ENCODE measurements at regions not wholly inside any gene's neighbourhood (a gene's known extent, or its start where the extent isn't known, plus 50 kb on each side); places are given as distances from the start of the nearest gene placed in this dataset.
"Not testable (repeated sequence)": the region's sequence is repeated elsewhere in the genome, so short reads cannot be mapped to it uniquely, and the experiment has no call there.

- no peak overlapping the region for H3K27ac ChIP-seq
- H3K9ac ChIP-seq, result no peak overlapping the region
- TF ChIP-seq Cebpa-rat (IDR thresholded peaks at IDR 0.05), result no peak
- H3K4me1 ChIP-seq, result no peaks in the 10 kb centered on the region
- H3K4me2 ChIP-seq, result no peak overlapping the region
- H3K9me3 ChIP-seq, result 0 out of 2 replicates have a peak, but pooled peaks cover 8% of the 10 kb centered on the region
- H4K20me1 ChIP-seq, result no peaks in the 10 kb centered on the region
- H3K4me3 ChIP-seq, result no peak overlapping the region
- H3K36me3 ChIP-seq, result no peaks in the 10 kb centered on the region
- no peaks in the 10 kb centered on the region for H3K27me3 ChIP-seq
These were observed 66.9 kb upstream of the RHOBTB1 start for GRCh38 chr10:61010863-61011262.

- H3K27me3 ChIP-seq, result peaks cover 18% of the 10 kb centered on the region
- H3K9ac ChIP-seq, H4K20me1 ChIP-seq, H3K4me1 ChIP-seq, H3K36me3 ChIP-seq, H3K27ac ChIP-seq, H3K4me3 ChIP-seq, H3K9me3 ChIP-seq, H3K4me2 ChIP-seq: not testable (repeated sequence)
These were observed 59.1 kb upstream of the RHOBTB1 start for GRCh38 chr10:61003069-61003468.

- no peaks in the 10 kb centered on the region for H3K36me3 ChIP-seq
- no peak overlapping the region for H3K9ac ChIP-seq
- H3K9me3 ChIP-seq, result no peaks in the 10 kb centered on the region
- no peak overlapping the region for H3K27ac ChIP-seq
- peak overlapping the region; percentile 61 for H3K4me3 ChIP-seq
- H3K4me2 ChIP-seq, result peak overlapping the region; percentile 83
- H4K20me1 ChIP-seq, result no peaks in the 10 kb centered on the region
- H3K27me3 ChIP-seq, result peaks cover 18% of the 10 kb centered on the region
- TF ChIP-seq Cebpa-rat (IDR thresholded peaks at IDR 0.05), result no peak
- no peaks in the 10 kb centered on the region for H3K4me1 ChIP-seq
These were observed 57.7 kb upstream of the RHOBTB1 start for GRCh38 chr10:61001731-61002122.

- H3K4me3 ChIP-seq, result peak overlapping the region; percentile 61
- H4K20me1 ChIP-seq, result no peaks in the 10 kb centered on the region
- no peak overlapping the region for H3K27ac ChIP-seq
- no peak overlapping the region for H3K9ac ChIP-seq
- H3K4me1 ChIP-seq, result no peaks in the 10 kb centered on the region
- H3K4me2 ChIP-seq, result peak overlapping the region; percentile 83
- no peaks in the 10 kb centered on the region for H3K36me3 ChIP-seq
- H3K9me3 ChIP-seq, result no peaks in the 10 kb centered on the region
- TF ChIP-seq Cebpa-rat (IDR thresholded peaks at IDR 0.05), result no peak
- H3K27me3 ChIP-seq, result peaks cover 18% of the 10 kb centered on the region
These were observed 57.1 kb upstream of the RHOBTB1 start for GRCh38 chr10:61000769-61001730.

- TF ChIP-seq Cebpa-rat (IDR thresholded peaks at IDR 0.05), result no peak
- no peak overlapping the region for H3K27ac ChIP-seq
- H3K4me3 ChIP-seq, result no peak overlapping the region
- H3K4me1 ChIP-seq, result no peaks in the 10 kb centered on the region
- H3K36me3 ChIP-seq, result no peaks in the 10 kb centered on the region
- H3K9ac ChIP-seq, result no peak overlapping the region
- no peaks in the 10 kb centered on the region for H4K20me1 ChIP-seq
- H3K4me2 ChIP-seq, result no peak overlapping the region
- peaks cover 18% of the 10 kb centered on the region for H3K27me3 ChIP-seq
- H3K9me3 ChIP-seq, result no peaks in the 10 kb centered on the region
These were observed 54.9 kb upstream of the RHOBTB1 start for GRCh38 chr10:60998932-60999331.

- H3K27ac ChIP-seq, result no peak overlapping the region
- no peak for TF ChIP-seq Cebpa-rat (IDR thresholded peaks at IDR 0.05)
- H3K36me3 ChIP-seq, result no peaks in the 10 kb centered on the region
- no peak overlapping the region for H3K4me3 ChIP-seq
- H3K4me1 ChIP-seq, result no peaks in the 10 kb centered on the region
- H3K4me2 ChIP-seq, result no peak overlapping the region
- no peaks in the 10 kb centered on the region for H4K20me1 ChIP-seq
- no peak overlapping the region for H3K9ac ChIP-seq
- no peaks in the 10 kb centered on the region for H3K9me3 ChIP-seq
- no peaks in the 10 kb centered on the region for H3K27me3 ChIP-seq
These were observed 50.1 kb upstream of the RHOBTB1 start for GRCh38 chr10:60994128-60994527.

Measured in BLaER1 (cell line).